Activated B cell treated with CpG ODN at 0.5 μM for 24 hours (primary cell): ENCODE measurements at regions not wholly inside any gene's neighbourhood (a gene's known extent, or its start where the extent isn't known, plus 50 kb on each side); places are given as distances from the start of the nearest gene placed in this dataset.

ENCODE experiments used
- ATAC-seq: fragments of 200-7000 bp; cut with Tn5 transposase; one replicate; pipeline ENCODE4 v1.10.0; 2021; ENCODE audit warnings: low read depth, mild to moderate bottlenecking, moderate library complexity
- CTCF ChIA-PET: fragments of 350-600 bp; sonication (Branson Sonifier 250); formaldehyde crosslinking; loops from one replicate; lab custom pipeline; 2021; ENCODE audit warnings: antibody characterized with exemption; lab: Charles Lee
- POLR2A ChIA-PET: fragments of 350-600 bp; sonication (Branson Sonifier 250); formaldehyde crosslinking; loops from one replicate; lab custom pipeline; 2021; ENCODE audit warnings: antibody characterized with exemption; lab: Charles Lee
- DNase-seq: peaks from one replicate; pipeline ENCODE4 v3.0.0; 2022
- H3K27ac Mint-ChIP-seq: one replicate; pipeline ENCODE4 v1.8.0; 2020; ENCODE audit warnings: mixed read lengths
- H3K27me3 Mint-ChIP-seq: one replicate; pipeline ENCODE4 v1.8.0; 2021; ENCODE audit warnings: mixed read lengths
- H3K36me3 Mint-ChIP-seq: one replicate; pipeline ENCODE4 v1.8.0; 2021; ENCODE audit warnings: low read depth, mixed read lengths
- H3K4me1 Mint-ChIP-seq: one replicate; pipeline ENCODE4 v1.8.0; 2021; ENCODE audit warnings: mixed read lengths
- H3K4me3 Mint-ChIP-seq: one replicate; pipeline ENCODE4 v1.8.0; 2020; ENCODE audit warnings: mild to moderate bottlenecking, mixed read lengths
- H3K9me3 Mint-ChIP-seq: one replicate; pipeline ENCODE4 v1.8.0; 2020; ENCODE audit warnings: mixed read lengths
- intact Hi-C: fragments of 100-400 bp; cut with micrococcal nuclease; formaldehyde crosslinking; loops from one replicate; pipeline ENCODE4 v1.15.1; 2024
- TF ChIP-seq, protein P1 (sequence below): fragments of 200-600 bp; IDR thresholded peaks from one replicate; pipeline ENCODE4 v1.8.0; 2022; ENCODE audit warnings: antibody characterized with exemption, mild to moderate bottlenecking

DNA sequence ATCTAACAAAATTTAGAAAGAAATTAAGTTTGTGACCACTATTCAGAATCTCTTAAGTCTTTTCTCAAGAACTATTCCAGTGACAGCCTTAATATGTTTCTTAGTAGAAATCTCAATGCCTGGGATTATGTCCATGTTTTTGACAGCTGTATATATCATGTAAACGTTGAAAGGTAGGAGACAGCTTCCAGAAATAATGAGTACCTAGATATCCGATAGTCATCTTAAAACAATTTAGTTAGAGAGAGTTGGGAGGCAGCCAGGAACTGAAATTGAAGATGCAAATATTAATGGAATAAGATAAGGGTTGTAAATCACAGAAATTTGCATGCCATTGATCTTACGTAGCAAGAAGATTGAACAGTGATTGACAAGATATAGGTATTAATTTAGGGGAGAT is 955.2 kb downstream of the JRKL start:
- no peak for ATAC-seq
- H3K27ac Mint-ChIP-seq, result no peak overlapping the region
- H3K36me3 Mint-ChIP-seq, result no peaks in the 10 kb centered on the region
- ChIA-PET CTCF (no interaction called here), POLR2A (no interaction called here)
- H3K4me1 Mint-ChIP-seq, result no peaks in the 10 kb centered on the region
- TF ChIP-seq, protein P1, sequence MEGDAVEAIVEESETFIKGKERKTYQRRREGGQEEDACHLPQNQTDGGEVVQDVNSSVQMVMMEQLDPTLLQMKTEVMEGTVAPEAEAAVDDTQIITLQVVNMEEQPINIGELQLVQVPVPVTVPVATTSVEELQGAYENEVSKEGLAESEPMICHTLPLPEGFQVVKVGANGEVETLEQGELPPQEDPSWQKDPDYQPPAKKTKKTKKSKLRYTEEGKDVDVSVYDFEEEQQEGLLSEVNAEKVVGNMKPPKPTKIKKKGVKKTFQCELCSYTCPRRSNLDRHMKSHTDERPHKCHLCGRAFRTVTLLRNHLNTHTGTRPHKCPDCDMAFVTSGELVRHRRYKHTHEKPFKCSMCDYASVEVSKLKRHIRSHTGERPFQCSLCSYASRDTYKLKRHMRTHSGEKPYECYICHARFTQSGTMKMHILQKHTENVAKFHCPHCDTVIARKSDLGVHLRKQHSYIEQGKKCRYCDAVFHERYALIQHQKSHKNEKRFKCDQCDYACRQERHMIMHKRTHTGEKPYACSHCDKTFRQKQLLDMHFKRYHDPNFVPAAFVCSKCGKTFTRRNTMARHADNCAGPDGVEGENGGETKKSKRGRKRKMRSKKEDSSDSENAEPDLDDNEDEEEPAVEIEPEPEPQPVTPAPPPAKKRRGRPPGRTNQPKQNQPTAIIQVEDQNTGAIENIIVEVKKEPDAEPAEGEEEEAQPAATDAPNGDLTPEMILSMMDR, result no peak
- no peaks in the 10 kb centered on the region for H3K27me3 Mint-ChIP-seq
- H3K9me3 Mint-ChIP-seq, result no peaks in the 10 kb centered on the region
- intact Hi-C loops, result no loop called here
- no peak overlapping the region for H3K4me3 Mint-ChIP-seq
- no peak for DNase-seq

DNA sequence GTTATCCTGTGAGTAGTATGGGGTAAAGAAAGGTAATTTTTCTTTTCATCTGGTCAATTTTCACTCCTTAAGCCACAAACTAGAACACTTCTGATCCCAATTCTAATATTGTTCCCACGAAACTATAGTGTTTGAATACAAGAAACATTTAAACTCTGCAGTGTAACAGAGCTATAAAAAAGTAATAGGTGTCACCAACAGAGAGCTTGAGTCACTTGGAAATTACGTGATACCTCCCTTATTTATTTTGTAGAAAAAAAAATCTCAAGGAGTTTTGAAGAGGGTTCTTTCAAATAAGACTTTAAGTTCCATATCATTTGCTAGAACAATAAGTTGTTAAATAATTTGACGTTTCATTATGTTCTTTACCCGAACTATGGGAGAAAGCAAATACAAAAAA is 959.4 kb downstream of the JRKL start:
- Mint-ChIP-seq H3K4me1 (no peaks in the 10 kb centered on the region), H3K9me3 (peaks cover 10% of the 10 kb centered on the region), H3K27ac (no peak overlapping the region), H3K36me3 (no peaks in the 10 kb centered on the region), H3K4me3 (no peak overlapping the region), H3K27me3 (no peaks in the 10 kb centered on the region)
- TF ChIP-seq, protein P1, result no peak
- ChIA-PET CTCF (no interaction called here), POLR2A (no interaction called here)
- ATAC-seq (no peak), DNase-seq (no peak)
- intact Hi-C loops, result no loop called here

DNA sequence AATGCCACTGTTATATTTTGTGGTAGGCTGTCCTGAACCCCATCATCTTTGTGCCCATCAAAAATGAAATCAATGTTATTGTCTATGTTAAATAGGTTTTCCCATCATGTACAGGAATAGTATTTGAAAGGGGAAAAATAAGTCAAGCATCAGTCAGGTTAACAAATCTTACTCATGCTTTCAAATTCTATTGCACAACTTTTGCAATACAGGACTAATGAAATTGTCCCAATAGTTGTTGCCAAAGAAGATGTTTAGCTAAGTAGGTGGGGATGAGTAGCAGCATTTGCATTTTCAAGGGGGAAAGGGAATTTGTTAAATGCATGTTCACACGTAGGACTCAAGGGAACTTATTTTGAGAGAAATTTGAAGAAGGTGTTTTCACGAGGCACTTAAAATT is 962.1 kb downstream of the JRKL start:
- DNase-seq (no peak), ATAC-seq (no peak)
- POLR2A ChIA-PET, result no interaction called here
- Mint-ChIP-seq H3K27me3 (no peaks in the 10 kb centered on the region), H3K27ac (no peak overlapping the region), H3K4me1 (no peaks in the 10 kb centered on the region), H3K9me3 (peaks cover 10% of the 10 kb centered on the region), H3K4me3 (no peak overlapping the region), H3K36me3 (no peaks in the 10 kb centered on the region)
- TF ChIP-seq, protein P1, result no peak
- intact Hi-C loops, result no loop called here
- CTCF ChIA-PET, result no interaction called here

DNA sequence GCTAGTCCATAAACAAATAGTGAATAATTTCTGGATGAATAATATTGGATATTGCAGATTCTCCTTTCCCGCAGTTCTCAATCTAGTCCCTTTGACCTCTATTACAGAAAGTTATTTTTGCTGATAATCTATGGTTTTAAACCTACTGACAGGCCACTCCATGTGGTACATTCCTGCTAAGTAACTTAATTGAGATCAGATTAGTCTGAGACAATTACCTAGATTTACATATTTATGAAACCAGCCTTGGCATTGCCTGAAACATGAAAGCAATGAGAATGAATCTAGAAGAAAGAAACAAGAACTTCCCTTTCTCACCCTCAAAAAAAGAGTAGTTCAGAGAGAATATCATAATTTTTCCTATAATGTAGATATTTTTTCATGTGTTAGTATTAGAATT is 964.2 kb downstream of the JRKL start:
- intact Hi-C loops, result no loop called here
- TF ChIP-seq, protein P1, result no peak
- POLR2A ChIA-PET, result no interaction called here
- CTCF ChIA-PET, result no interaction called here
- ATAC-seq, result no peak
- Mint-ChIP-seq H3K4me3 (no peak overlapping the region), H3K9me3 (peaks cover 13% of the 10 kb centered on the region), H3K4me1 (no peaks in the 10 kb centered on the region), H3K36me3 (no peaks in the 10 kb centered on the region), H3K27me3 (no peaks in the 10 kb centered on the region), H3K27ac (no peak overlapping the region)
- no peak for DNase-seq

DNA sequence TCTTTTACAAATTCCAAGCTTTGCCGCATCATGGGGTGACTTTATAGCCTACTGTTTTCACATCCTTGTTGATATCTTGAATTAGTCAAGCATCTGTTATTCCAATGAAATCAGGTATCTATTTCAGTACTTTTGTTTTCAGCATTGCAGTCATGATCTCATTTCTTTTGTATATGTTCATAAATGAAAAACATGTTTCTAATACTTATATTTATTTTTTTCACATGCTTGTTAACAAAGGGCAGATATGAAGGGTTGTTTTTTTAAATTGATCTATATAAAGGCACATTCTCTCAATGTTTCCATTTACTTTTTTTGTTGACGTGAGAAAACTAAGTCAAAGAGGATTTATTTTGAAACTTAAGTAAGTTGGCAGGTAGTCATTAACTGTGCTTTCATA is 964.8 kb downstream of the JRKL start:
- DNase-seq, result no peak
- Mint-ChIP-seq H3K4me1 (no peaks in the 10 kb centered on the region), H3K9me3 (peaks cover 13% of the 10 kb centered on the region), H3K36me3 (no peaks in the 10 kb centered on the region), H3K27me3 (no peaks in the 10 kb centered on the region), H3K27ac (no peak overlapping the region), H3K4me3 (no peak overlapping the region)
- ChIA-PET CTCF (no interaction called here), POLR2A (no interaction called here)
- TF ChIP-seq, protein P1, result no peak
- ATAC-seq, result no peak
- intact Hi-C loops, result no loop called here
